ENCODE measurements at regions not wholly inside any gene's neighbourhood (a gene's known extent, or its start where the extent isn't known, plus 50 kb on each side); places are given as distances from the start of the nearest gene placed in this dataset.
"Not testable (repeated sequence)": the region's sequence is repeated elsewhere in the genome, so short reads cannot be mapped to it uniquely, and the experiment has no call there.

DNA sequence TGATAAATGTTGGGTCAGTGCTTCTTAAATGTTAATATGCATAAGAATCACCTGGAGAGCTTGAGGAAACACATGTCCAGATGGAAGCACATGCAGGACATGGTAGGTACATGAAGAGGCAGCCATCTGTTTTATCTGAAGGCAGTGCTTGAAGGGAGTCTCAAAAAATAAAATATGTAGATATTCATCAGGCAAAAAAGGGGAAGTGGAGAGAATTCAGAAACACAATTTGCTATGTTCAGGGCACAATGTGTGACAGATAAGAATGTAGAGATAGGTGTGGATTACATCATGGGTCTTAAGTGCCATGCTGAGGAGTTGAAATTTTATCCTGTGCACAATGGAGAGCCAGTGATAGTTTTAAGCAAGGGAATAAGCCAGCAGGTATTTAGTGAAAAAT, 59.6 kb upstream of the CASK start:
- DNase-seq = no peak
- Histone ChIP-seq H3K27me3 (no peaks in the 10 kb centered on the region), H3K9me3 (no peaks in the 10 kb centered on the region), H3K4me1 (no peaks in the 10 kb centered on the region), H3K27ac (no peak overlapping the region), H3K4me3 (no peak overlapping the region), H3K36me3 (no peaks in the 10 kb centered on the region)
- intact Hi-C loops (cut with DNase I; ENCODE audit: low total_unique reads) = no loop called here
- TF ChIP-seq POLR2AphosphoS5 (IDR thresholded peaks at IDR 0.05) (no peak), POLR2A (IDR thresholded peaks at IDR 0.05) (no peak), EP300 (IDR thresholded peaks at IDR 0.05; ENCODE audit: low read depth) (no peak)
- TF ChIP-seq, protein P1, sequence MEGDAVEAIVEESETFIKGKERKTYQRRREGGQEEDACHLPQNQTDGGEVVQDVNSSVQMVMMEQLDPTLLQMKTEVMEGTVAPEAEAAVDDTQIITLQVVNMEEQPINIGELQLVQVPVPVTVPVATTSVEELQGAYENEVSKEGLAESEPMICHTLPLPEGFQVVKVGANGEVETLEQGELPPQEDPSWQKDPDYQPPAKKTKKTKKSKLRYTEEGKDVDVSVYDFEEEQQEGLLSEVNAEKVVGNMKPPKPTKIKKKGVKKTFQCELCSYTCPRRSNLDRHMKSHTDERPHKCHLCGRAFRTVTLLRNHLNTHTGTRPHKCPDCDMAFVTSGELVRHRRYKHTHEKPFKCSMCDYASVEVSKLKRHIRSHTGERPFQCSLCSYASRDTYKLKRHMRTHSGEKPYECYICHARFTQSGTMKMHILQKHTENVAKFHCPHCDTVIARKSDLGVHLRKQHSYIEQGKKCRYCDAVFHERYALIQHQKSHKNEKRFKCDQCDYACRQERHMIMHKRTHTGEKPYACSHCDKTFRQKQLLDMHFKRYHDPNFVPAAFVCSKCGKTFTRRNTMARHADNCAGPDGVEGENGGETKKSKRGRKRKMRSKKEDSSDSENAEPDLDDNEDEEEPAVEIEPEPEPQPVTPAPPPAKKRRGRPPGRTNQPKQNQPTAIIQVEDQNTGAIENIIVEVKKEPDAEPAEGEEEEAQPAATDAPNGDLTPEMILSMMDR (IDR thresholded peaks at IDR 0.05) = no peak
- in situ Hi-C loops (cut with MboI; ENCODE audit: low pct_ligation_motif_present in 1 of 4, low pct_unique_long_range_greater_than_20kb in 1 of 4, low sequenced_read_pairs in 3 of 4) = no loop called here

DNA sequence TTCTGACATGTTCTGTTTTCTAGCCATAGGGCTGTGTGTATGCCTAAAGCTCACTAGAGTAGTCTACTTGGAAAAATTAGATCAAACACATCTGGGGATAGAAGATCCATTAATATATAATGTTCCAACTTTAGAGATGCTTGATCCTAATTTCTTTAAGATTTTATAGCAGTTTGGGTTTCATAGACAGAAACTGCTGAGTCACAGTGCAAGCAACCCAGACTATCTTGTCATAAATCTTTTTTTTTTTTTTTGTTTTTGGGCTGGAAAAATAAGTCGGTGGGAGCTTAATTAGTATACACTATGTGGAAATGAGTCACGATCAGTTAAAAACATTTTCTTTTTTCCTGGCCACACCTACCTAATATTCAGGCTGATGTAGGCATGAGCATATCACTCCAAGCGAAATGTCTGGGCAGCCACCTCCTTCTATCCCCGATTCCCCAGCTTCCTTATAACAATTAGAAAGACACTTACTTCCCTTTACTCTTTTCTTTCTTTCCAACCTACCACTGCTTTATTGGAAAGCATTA, 58.2 kb upstream of the CASK start:
- in situ Hi-C loops (cut with MboI; ENCODE audit: low pct_ligation_motif_present in 1 of 4, low pct_unique_long_range_greater_than_20kb in 1 of 4, low sequenced_read_pairs in 3 of 4) (no loop called here), intact Hi-C loops (cut with DNase I; ENCODE audit: low total_unique reads) (no loop called here)
- Histone ChIP-seq H3K9me3 (no peaks in the 10 kb centered on the region), H3K4me1 (no peaks in the 10 kb centered on the region), H3K36me3 (no peaks in the 10 kb centered on the region), H3K4me3 (no peak overlapping the region), H3K27ac (no peak overlapping the region), H3K27me3 (no peaks in the 10 kb centered on the region)
- DNase-seq = no peak
- 55 to 77% methylated on average over 2 to 4 of the region's 4 CpGs for WGBS, 2 donors (ENCODE audit: low coverage in 1 of 2)
- TF ChIP-seq EP300 (IDR thresholded peaks at IDR 0.05; ENCODE audit: low read depth) (no peak), POLR2A (IDR thresholded peaks at IDR 0.05) (no peak), POLR2AphosphoS5 (IDR thresholded peaks at IDR 0.05) (no peak)
- TF ChIP-seq, protein P1 (IDR thresholded peaks at IDR 0.05) = no peak

DNA sequence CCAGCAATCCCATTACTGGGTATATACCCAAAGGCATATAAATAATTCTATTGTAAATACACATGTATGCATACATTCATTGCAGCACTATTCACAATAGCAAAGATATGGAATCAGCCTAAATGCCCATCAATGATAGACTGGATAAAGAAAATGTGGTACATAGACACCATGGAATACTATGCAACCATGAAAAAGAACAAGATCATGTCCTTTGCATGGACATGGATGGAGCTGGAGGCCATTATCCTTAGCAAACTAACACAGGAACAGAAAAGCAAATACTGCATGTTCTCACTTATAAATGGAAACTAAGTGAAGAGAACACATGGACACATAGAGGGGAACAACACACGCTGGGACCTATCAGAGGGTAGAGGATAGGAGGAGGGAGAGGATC, 51.3 kb upstream of the CASK start:
- DNase-seq; in situ Hi-C loops (cut with MboI; ENCODE audit: low pct_ligation_motif_present in 1 of 4, low pct_unique_long_range_greater_than_20kb in 1 of 4, low sequenced_read_pairs in 3 of 4); H3K27me3 ChIP-seq; H3K36me3 ChIP-seq; H3K4me3 ChIP-seq; H3K4me1 ChIP-seq; H3K9me3 ChIP-seq; H3K27ac ChIP-seq: not testable (repeated sequence)
- intact Hi-C loops (cut with DNase I; ENCODE audit: low total_unique reads) = loop anchor here (10.0 kb wide), 1 partner anchor 500 kb away; no protein-coding TSS in a partner anchor
- WGBS, 2 donors (ENCODE audit: low coverage in 1 of 2) = 80 to 100% methylated on average over 1 of the region's 1 CpG

DNA sequence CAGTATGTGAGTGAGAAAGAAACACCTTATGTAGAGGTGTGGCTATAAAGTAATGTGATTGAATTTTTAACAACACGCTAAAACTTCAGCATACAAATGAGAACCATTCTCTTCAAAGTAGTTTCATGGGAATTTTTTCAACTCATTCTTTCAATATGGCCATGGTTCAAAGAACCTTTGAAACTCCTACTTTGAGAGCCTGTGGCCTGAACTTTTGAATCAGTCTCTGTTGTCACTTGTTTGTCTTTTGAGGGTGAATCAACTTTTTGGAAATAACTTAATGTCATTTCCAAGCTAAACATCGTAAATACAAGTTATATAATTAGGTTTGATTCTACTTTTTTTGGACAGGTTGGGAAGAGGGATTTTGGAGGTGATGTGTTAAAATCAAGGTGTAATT, 49.9 kb upstream of the CASK start:
- Histone ChIP-seq H3K4me3 (no peak overlapping the region), H3K27me3 (no peaks in the 10 kb centered on the region), H3K4me1 (no peaks in the 10 kb centered on the region), H3K36me3 (no peaks in the 10 kb centered on the region), H3K27ac (no peak overlapping the region), H3K9me3 (no peaks in the 10 kb centered on the region)
- TF ChIP-seq POLR2AphosphoS5 (IDR thresholded peaks at IDR 0.05) (no peak), POLR2A (IDR thresholded peaks at IDR 0.05) (no peak), EP300 (IDR thresholded peaks at IDR 0.05; ENCODE audit: low read depth) (no peak)
- TF ChIP-seq, protein P1 (IDR thresholded peaks at IDR 0.05) = no peak
- intact Hi-C loops (cut with DNase I; ENCODE audit: low total_unique reads) (loop anchor here (10.0 kb wide), 1 partner anchor 502 kb away; no protein-coding TSS in a partner anchor), in situ Hi-C loops (cut with MboI; ENCODE audit: low pct_ligation_motif_present in 1 of 4, low pct_unique_long_range_greater_than_20kb in 1 of 4, low sequenced_read_pairs in 3 of 4) (no loop called here)
- no peak for DNase-seq
- 82 to 100% methylated on average over 1 to 2 of the region's 2 CpGs for WGBS, 2 donors (ENCODE audit: low coverage in 1 of 2)

Small RNAs in the stretch of these regions (small RNA-seq; reads per million reads assigned to genes)
- gene RNU6-1124P (0 reads per million in 4 donors), gene RNU6-630P (0 reads per million in 4 donors), gene Z92545.1 (0 reads per million in 4 donors)

All from transverse colon (tissue), 4 donors.